ENCODE measurements at regions not wholly inside any gene's neighbourhood (a gene's known extent, or its start where the extent isn't known, plus 50 kb on each side); places are given as distances from the start of the nearest gene placed in this dataset.

- in situ Hi-C loops (cut with MboI; ENCODE audit: low sequenced_read_pairs): no loop called here
These were observed 158.1 kb upstream of the B3GAT2 start for GRCh38 chr6:71114986-71115385.

GRCh38 chr6:71119560-71119959, 162.7 kb upstream of the B3GAT2 start:
- in situ Hi-C loops (cut with MboI; ENCODE audit: low sequenced_read_pairs): no loop called here

- in situ Hi-C loops (cut with MboI; ENCODE audit: low sequenced_read_pairs): no loop called here
These were observed 165.6 kb upstream of the OGFRL1 start for GRCh38 chr6:71123051-71123450.

- in situ Hi-C loops (cut with MboI; ENCODE audit: low sequenced_read_pairs): no loop called here
These were observed 164.3 kb upstream of the OGFRL1 start for GRCh38 chr6:71124340-71124739.

GRCh38 chr6:71125216-71125615, 163.4 kb upstream of the OGFRL1 start:
- in situ Hi-C loops (cut with MboI; ENCODE audit: low sequenced_read_pairs): no loop called here

DNA sequence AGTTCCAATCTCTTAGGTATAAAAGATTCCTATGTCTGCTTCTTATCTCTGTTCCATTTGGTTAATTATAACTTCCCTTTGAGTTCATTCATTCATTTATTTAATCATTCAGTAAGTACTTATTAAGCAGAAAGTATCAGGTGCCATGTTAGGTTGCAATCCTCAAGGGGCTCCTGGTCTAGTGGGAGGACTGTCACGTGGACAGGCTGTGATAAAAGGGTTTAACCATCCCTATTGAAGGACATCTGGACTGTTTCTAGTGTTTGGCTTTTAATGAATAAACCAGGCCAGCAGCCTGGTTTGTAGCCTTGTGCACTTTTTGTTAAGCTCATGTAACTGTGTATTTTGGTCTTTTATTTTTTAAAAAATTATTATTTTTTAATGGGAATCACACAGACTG, 162.1 kb upstream of the OGFRL1 start:
- in situ Hi-C loops (cut with MboI; ENCODE audit: low sequenced_read_pairs): no loop called here

DNA sequence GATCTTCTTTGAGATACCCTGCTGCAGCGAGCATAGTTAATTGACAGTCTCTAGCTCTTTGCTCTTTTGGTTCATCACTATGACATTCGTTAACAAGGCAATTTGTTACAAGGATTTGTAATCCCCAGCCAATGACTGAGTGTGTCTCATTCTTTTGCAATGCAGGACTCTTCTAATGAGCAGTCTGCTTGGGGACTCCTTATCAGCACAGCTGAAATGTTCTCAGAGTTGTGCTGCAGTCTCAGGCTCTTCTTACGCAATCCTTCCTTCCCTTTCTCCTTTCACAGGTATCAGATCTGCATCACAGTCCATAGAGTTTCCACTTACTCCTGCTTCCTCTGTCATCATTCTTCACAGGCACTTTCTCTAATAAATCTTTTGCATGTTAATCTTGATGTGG, 161.2 kb upstream of the OGFRL1 start:
- in situ Hi-C loops (cut with MboI; ENCODE audit: low sequenced_read_pairs): no loop called here

DNA sequence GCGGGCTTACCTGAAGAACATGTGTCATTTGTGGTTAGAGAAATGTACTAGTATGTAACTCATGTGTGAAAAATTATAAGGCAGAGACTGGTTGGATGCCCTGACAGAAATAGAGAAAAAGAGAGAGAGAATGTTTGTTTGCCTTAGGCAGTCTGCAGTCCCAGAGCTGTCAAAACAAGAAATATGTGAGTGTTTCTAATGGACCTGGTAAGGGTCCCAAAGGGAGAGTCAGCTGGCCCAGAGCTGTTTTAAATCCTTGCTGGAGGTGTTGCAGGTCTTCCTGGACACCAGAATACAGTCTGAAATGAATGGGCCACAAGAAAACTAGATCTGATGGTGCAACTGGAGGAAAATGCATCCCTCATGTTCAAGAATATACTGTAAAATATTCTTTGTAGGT, 158.3 kb upstream of the OGFRL1 start:
- in situ Hi-C loops (cut with MboI; ENCODE audit: low sequenced_read_pairs): no loop called here

DNA sequence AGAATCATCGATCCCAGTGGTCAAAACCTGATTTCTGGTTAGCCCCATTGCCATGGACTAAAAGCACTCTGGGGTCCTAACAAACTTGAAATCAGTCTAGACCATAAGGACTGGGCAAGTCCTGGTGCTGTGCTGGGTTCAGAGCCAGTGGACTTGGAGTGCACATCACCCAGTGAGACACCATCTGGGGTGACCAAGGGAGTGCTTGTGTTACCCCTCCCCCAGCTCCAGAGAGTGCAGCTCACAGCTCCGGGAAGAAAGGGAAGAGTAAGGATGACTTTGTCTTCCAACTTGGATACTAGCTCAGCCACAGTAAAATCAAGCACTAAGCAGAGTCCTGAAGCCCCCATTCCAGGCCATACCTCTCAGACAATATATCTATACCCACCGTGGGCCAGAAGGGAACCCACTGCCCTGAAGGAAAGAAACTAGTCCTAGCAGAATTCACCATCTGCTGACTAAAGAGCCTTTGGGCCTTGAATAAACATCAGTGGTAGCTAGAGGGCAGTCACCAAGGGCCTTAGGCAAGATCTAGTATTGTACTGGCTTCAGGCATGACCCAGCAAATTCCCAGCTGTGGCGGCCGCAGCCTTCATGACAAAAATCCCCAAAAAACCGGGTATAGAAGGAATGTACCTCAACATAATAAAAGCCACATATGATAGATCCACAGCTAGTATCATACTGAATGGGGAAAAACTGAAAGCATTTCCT, 153.5 kb upstream of the OGFRL1 start:
- in situ Hi-C loops (cut with MboI; ENCODE audit: low sequenced_read_pairs): no loop called here

- in situ Hi-C loops (cut with MboI; ENCODE audit: low sequenced_read_pairs): no loop called here
These were observed 150.6 kb upstream of the OGFRL1 start for GRCh38 chr6:71137973-71138372.

DNA sequence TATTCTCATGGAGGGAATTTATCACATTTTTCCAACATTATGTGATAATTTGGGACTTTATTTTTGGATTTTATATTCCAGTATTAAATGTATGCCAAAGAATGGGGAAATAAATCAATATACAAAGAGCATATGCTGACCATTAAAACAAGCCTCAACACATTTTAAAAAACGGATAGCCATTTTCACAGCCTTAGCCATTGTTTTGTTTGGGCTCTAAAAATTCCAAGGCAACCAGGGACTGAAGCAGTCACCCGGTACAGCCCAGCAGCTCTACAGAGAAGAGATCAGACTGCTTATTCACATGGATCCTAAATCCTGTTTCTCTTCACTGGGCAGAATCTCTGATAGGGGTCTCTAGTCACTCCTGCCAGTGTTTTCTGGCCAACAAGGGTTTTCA, 150.2 kb upstream of the OGFRL1 start:
- in situ Hi-C loops (cut with MboI; ENCODE audit: low sequenced_read_pairs): no loop called here

DNA sequence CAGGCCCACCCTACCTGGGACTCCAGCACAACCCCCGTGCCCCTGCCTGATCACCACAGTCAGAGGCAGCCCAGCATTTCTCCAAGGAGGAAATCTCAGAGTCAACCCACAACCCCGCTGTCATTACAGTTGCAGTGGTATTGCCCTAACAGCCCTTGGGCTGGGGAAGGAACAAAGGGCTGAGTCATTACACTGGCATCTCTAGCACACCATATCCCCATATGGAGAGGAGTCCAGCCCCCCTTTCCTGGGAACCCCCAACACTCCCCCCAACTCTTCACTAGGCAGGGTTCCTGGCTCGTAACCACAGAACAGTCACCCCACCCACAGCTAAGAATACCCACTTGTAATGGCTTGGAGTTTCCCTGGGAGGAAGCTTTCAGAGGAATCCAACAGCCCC, 149.4 kb upstream of the OGFRL1 start:
- in situ Hi-C loops (cut with MboI; ENCODE audit: low sequenced_read_pairs): no loop called here

DNA sequence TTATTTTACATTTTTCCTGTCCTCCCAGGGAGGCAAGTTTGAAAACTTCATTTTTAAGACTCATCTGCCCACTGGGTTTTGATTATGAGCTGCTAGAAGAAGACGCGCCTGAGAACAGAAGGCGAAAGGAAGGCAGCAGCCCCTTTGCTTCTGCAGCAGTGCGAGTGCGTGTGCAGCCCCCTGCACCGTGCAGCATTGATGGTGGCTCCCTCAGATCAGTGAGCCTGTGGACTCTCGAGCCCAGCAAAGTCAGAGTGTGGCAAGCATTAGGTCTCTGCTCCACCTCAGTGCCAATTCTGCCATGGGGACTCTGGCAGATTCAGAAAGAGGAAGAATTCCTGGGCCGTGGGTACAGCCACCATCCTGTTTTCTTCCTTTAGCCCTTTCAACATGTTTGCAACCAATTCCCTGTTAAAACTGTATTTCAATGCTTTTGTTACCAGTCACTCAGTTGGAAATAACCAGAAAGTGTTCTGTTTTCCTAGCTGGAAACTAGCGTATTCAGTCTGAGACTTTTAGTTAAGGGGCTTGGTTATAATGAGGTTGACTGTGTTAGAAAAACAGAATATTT, 134.8 kb upstream of the OGFRL1 start:
- in situ Hi-C loops (cut with MboI; ENCODE audit: low sequenced_read_pairs): no loop called here

GRCh38 chr6:71157345-71157744, 131.3 kb upstream of the OGFRL1 start:
- in situ Hi-C loops (cut with MboI; ENCODE audit: low sequenced_read_pairs): no loop called here

DNA sequence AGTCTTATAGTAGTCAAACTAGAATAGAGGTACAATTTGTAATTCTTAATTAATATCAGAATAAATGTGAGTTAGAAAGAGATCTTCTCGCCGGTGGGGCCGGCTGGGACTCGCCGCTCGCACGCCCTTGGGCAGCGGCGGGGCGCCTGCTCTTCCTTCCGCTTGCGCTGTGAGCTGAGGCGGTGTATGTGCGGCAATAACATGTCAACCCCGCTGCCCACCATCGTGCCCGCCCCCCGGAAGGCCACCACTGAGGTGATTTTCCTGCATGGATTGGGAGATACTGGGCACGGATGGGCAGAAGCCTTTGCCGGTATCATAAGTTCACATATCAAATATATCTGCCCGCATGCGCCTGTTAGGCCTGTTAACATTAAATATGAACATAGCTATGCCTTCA, 123.7 kb upstream of the OGFRL1 start:
- in situ Hi-C loops (cut with MboI; ENCODE audit: low sequenced_read_pairs): no loop called here

- in situ Hi-C loops (cut with MboI; ENCODE audit: low sequenced_read_pairs): no loop called here
These were observed 120.3 kb upstream of the OGFRL1 start for GRCh38 chr6:71168233-71168765.

DNA sequence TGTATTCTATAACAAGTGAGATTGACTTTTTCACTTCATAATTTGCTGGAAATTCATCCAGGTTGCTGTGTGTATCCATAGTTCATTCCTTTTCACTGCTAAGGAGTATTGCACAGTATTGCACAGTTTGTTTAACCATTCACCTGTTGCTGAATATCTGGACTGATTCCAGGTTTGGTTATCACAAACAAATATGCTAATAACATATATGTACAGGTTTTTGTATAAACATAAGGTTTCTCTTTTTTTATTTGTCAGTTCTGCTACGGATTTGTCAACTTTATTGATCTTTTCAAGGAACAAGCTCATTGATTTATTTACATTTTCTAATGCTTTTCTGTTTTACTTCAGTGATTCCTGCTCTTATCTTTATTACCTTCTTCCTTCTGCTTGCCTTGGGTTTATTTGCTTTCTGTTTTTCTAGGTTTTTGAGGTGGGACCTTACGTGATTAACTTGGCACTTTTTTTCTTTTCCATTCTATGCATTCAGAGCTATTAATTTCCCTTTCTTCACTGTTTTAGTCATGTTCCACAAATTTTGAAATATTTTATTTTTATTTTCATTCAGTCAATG, 117.0 kb upstream of the OGFRL1 start:
- in situ Hi-C loops (cut with MboI; ENCODE audit: low sequenced_read_pairs): no loop called here

- in situ Hi-C loops (cut with MboI; ENCODE audit: low sequenced_read_pairs): no loop called here
These were observed 109.2 kb upstream of the OGFRL1 start for GRCh38 chr6:71179249-71179885.

DNA sequence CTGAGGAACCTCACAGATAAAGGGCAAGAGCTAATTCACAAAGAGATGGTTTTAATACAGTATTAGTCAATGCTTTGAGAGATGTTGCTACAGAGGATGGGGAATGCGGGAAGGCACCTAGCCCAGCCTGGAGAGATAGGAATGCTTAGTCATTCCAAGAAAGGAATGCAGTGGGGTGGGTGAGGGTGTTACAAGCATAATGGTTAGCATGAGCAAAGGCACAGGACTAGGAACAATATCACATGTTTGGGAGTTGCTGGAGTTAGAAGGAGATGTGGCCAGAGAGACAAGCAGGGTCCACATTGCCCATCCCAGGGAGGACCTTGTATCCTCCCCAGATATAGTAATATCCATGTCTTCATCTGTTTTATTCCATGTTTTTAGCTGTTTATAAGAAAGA, 107.0 kb upstream of the OGFRL1 start:
- in situ Hi-C loops (cut with MboI; ENCODE audit: low sequenced_read_pairs): no loop called here

GRCh38 chr6:71187141-71187540, 101.5 kb upstream of the OGFRL1 start:
- in situ Hi-C loops (cut with MboI; ENCODE audit: low sequenced_read_pairs): no loop called here

- in situ Hi-C loops (cut with MboI; ENCODE audit: low sequenced_read_pairs): loop anchor here (10.0 kb wide), 1 partner anchor 154 kb away; no protein-coding TSS in a partner anchor
These were observed 97.8 kb upstream of the OGFRL1 start for GRCh38 chr6:71190809-71191208.

GRCh38 chr6:71194724-71195123, 93.9 kb upstream of the OGFRL1 start:
- in situ Hi-C loops (cut with MboI; ENCODE audit: low sequenced_read_pairs): loop anchor here (10.0 kb wide), 1 partner anchor 150 kb away; no protein-coding TSS in a partner anchor
